ENCODE measurements at regions not wholly inside any gene's neighbourhood (a gene's known extent, or its start where the extent isn't known, plus 50 kb on each side); places are given as distances from the start of the nearest gene placed in this dataset.

DNA sequence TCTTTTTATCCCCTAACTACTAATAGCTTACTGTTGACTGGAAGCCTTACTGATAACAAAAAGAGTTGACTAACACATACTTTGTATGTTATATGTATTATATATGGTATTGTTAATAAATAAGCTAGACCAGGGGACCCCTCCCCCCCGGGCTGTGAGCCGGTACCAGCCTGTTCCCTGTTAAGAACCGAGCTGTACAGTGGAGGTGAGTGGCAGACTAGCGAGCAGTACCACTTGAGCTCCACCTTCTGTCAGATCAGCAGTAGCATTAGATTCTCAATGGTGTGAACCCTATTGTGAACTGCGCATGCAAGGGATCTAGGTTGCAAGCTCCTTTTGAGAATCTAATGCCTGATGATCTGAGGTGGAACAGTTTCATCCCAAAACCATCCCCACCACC lies 377.0 kb downstream of the IPMK start:
- Histone ChIP-seq H3K4me3 (no peak overlapping the region), H4K20me1 (replicated peaks; ENCODE audit: insufficient read depth) (no peaks in the 10 kb centered on the region), H3K79me2 (replicated peaks; ENCODE audit: insufficient read depth) (no peaks in the 10 kb centered on the region), H3K9me2 (ENCODE audit: insufficient read depth) (peaks cover 5% of the 10 kb centered on the region), H3K36me3 (ENCODE audit: insufficient read depth) (peaks cover 5% of the 10 kb centered on the region), H3K4me1 (ENCODE audit: insufficient read depth) (peaks cover 6% of the 10 kb centered on the region; the same call in 1 of the 2 replicates), H3K4me2 (no peak overlapping the region), H3K27ac (ENCODE audit: low read depth) (no peak overlapping the region), H3K27me3 (ENCODE audit: insufficient read depth) (no peaks in the 10 kb centered on the region), H2AFZ (no peak overlapping the region), H3F3A (replicated peaks; ENCODE audit: low read depth) (no peaks in the 10 kb centered on the region)
- no peak for DNase-seq (ENCODE audit: low spot score)
- Mint-ChIP-seq H3K9me3 (peaks cover 28% of the 10 kb centered on the region), H3K4me3 (no peak overlapping the region), H3K36me3 (ENCODE audit: low read depth) (peaks cover 23% of the 10 kb centered on the region; the same call in 2 of the 3 replicates), H3K4me1 (peaks cover 6% of the 10 kb centered on the region; the same call in 2 of the 3 replicates), H3K27me3 (ENCODE audit: insufficient read depth, low read depth, poor library complexity) (peaks cover 3% of the 10 kb centered on the region), H3K27ac (no peak overlapping the region)
- TF ChIP-seq EZH2 (IDR thresholded peaks at IDR 0.05; ENCODE audit: low read depth, unreplicated experiment): no peak
- no peak for TF ChIP-seq EZH2phosphoT487 (IDR thresholded peaks at IDR 0.05; ENCODE audit: unreplicated experiment)
- TF ChIP-seq, protein P1, sequence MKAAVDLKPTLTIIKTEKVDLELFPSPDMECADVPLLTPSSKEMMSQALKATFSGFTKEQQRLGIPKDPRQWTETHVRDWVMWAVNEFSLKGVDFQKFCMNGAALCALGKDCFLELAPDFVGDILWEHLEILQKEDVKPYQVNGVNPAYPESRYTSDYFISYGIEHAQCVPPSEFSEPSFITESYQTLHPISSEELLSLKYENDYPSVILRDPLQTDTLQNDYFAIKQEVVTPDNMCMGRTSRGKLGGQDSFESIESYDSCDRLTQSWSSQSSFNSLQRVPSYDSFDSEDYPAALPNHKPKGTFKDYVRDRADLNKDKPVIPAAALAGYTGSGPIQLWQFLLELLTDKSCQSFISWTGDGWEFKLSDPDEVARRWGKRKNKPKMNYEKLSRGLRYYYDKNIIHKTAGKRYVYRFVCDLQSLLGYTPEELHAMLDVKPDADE (IDR thresholded peaks at IDR 0.05): no peak
- no peak for TF ChIP-seq CREB1 (CRISPR knock-in tag; IDR thresholded peaks at IDR 0.05; ENCODE audit: low read depth)
- TF ChIP-seq POLR2AphosphoS5 (IDR thresholded peaks at IDR 0.05; ENCODE audit: low read depth): no peak
- TF ChIP-seq JUNB (IDR thresholded peaks at IDR 0.05; ENCODE audit: unreplicated experiment): no peak
- no peak for TF ChIP-seq STAT1 (IDR thresholded peaks at IDR 0.05; ENCODE audit: unreplicated experiment)
- TF ChIP-seq ZNF331 (CRISPR knock-in tag; IDR thresholded peaks at IDR 0.05; ENCODE audit: low read depth): no peak
- TF ChIP-seq, protein P2, sequence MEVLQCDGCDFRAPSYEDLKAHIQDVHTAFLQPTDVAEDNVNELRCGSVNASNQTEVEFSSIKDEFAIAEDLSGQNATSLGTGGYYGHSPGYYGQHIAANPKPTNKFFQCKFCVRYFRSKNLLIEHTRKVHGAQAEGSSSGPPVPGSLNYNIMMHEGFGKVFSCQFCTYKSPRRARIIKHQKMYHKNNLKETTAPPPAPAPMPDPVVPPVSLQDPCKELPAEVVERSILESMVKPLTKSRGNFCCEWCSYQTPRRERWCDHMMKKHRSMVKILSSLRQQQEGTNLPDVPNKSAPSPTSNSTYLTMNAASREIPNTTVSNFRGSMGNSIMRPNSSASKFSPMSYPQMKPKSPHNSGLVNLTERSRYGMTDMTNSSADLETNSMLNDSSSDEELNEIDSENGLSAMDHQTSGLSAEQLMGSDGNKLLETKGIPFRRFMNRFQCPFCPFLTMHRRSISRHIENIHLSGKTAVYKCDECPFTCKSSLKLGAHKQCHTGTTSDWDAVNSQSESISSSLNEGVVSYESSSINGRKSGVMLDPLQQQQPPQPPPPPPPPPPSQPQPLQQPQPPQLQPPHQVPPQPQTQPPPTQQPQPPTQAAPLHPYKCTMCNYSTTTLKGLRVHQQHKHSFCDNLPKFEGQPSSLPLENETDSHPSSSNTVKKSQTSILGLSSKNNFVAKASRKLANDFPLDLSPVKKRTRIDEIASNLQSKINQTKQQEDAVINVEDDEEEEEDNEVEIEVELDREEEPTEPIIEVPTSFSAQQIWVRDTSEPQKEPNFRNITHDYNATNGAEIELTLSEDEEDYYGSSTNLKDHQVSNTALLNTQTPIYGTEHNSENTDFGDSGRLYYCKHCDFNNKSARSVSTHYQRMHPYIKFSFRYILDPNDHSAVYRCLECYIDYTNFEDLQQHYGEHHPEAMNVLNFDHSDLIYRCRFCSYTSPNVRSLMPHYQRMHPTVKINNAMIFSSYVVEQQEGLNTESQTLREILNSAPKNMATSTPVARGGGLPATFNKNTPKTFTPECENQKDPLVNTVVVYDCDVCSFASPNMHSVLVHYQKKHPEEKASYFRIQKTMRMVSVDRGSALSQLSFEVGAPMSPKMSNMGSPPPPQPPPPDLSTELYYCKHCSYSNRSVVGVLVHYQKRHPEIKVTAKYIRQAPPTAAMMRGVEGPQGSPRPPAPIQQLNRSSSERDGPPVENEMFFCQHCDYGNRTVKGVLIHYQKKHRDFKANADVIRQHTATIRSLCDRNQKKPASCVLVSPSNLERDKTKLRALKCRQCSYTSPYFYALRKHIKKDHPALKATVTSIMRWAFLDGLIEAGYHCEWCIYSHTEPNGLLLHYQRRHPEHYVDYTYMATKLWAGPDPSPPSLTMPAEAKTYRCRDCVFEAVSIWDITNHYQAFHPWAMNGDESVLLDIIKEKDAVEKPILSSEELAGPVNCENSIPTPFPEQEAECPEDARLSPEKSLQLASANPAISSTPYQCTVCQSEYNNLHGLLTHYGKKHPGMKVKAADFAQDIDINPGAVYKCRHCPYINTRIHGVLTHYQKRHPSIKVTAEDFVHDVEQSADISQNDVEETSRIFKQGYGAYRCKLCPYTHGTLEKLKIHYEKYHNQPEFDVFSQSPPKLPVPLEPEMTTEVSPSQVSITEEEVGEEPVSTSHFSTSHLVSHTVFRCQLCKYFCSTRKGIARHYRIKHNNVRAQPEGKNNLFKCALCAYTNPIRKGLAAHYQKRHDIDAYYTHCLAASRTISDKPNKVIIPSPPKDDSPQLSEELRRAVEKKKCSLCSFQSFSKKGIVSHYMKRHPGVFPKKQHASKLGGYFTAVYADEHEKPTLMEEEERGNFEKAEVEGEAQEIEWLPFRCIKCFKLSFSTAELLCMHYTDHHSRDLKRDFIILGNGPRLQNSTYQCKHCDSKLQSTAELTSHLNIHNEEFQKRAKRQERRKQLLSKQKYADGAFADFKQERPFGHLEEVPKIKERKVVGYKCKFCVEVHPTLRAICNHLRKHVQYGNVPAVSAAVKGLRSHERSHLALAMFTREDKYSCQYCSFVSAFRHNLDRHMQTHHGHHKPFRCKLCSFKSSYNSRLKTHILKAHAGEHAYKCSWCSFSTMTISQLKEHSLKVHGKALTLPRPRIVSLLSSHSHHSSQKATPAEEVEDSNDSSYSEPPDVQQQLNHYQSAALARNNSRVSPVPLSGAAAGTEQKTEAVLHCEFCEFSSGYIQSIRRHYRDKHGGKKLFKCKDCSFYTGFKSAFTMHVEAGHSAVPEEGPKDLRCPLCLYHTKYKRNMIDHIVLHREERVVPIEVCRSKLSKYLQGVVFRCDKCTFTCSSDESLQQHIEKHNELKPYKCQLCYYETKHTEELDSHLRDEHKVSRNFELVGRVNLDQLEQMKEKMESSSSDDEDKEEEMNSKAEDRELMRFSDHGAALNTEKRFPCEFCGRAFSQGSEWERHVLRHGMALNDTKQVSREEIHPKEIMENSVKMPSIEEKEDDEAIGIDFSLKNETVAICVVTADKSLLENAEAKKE (CRISPR knock-in tag; IDR thresholded peaks at IDR 0.05): no peak
- TF ChIP-seq, protein P3, sequence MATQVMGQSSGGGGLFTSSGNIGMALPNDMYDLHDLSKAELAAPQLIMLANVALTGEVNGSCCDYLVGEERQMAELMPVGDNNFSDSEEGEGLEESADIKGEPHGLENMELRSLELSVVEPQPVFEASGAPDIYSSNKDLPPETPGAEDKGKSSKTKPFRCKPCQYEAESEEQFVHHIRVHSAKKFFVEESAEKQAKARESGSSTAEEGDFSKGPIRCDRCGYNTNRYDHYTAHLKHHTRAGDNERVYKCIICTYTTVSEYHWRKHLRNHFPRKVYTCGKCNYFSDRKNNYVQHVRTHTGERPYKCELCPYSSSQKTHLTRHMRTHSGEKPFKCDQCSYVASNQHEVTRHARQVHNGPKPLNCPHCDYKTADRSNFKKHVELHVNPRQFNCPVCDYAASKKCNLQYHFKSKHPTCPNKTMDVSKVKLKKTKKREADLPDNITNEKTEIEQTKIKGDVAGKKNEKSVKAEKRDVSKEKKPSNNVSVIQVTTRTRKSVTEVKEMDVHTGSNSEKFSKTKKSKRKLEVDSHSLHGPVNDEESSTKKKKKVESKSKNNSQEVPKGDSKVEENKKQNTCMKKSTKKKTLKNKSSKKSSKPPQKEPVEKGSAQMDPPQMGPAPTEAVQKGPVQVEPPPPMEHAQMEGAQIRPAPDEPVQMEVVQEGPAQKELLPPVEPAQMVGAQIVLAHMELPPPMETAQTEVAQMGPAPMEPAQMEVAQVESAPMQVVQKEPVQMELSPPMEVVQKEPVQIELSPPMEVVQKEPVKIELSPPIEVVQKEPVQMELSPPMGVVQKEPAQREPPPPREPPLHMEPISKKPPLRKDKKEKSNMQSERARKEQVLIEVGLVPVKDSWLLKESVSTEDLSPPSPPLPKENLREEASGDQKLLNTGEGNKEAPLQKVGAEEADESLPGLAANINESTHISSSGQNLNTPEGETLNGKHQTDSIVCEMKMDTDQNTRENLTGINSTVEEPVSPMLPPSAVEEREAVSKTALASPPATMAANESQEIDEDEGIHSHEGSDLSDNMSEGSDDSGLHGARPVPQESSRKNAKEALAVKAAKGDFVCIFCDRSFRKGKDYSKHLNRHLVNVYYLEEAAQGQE (IDR thresholded peaks at IDR 0.05; ENCODE audit: unreplicated experiment): no peak
- no peak for TF ChIP-seq NANOG (IDR thresholded peaks at IDR 0.05; ENCODE audit: borderline replicate concordance)
- TF ChIP-seq, protein P4, sequence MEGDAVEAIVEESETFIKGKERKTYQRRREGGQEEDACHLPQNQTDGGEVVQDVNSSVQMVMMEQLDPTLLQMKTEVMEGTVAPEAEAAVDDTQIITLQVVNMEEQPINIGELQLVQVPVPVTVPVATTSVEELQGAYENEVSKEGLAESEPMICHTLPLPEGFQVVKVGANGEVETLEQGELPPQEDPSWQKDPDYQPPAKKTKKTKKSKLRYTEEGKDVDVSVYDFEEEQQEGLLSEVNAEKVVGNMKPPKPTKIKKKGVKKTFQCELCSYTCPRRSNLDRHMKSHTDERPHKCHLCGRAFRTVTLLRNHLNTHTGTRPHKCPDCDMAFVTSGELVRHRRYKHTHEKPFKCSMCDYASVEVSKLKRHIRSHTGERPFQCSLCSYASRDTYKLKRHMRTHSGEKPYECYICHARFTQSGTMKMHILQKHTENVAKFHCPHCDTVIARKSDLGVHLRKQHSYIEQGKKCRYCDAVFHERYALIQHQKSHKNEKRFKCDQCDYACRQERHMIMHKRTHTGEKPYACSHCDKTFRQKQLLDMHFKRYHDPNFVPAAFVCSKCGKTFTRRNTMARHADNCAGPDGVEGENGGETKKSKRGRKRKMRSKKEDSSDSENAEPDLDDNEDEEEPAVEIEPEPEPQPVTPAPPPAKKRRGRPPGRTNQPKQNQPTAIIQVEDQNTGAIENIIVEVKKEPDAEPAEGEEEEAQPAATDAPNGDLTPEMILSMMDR (conservative IDR thresholded peaks at IDR 0.05; ENCODE audit: low read depth in 2 of 2): no peak; a peak in 1 of 4 replicates
- TF ChIP-seq ZNF114 (CRISPR knock-in tag; IDR thresholded peaks at IDR 0.05): no peak
- ATAC-seq: no peak
